ENCODE measurements at regions not wholly inside any gene's neighbourhood (a gene's known extent, or its start where the extent isn't known, plus 50 kb on each side); places are given as distances from the start of the nearest gene placed in this dataset.

GRCh38 chr19:31146015-31146414, 203.2 kb downstream of the TSHZ3 start:
- Histone ChIP-seq H3K36me3 (ENCODE audit: insufficient read depth, low read length) (no peaks in the 10 kb centered on the region), H3K9me3 (ENCODE audit: control insufficient read depth in 1 of 2, low read length in 2 of 2) (no peaks in the 10 kb centered on the region), H3K4me1 (ENCODE audit: insufficient read depth, low read length) (no peaks in the 10 kb centered on the region), H3K4me3 (ENCODE audit: low read length in 2 of 2) (no peak overlapping the region), H3K27me3 (ENCODE audit: insufficient read depth, low read length) (no peaks in the 10 kb centered on the region), H3K27ac (ENCODE audit: low read depth, low read length) (no peak overlapping the region)
- Mint-ChIP-seq H3K27me3 (peaks cover 0 to 2% of the 10 kb centered on the region in 2 donors), H3K27ac (no peak overlapping the region), H3K4me1 (no peaks in the 10 kb centered on the region), H3K36me3 (no peaks in the 10 kb centered on the region), H3K4me3 (no peak overlapping the region), H3K9me3 (peaks cover 0 to 4% (median 0%) of the 10 kb centered on the region in 8 donors)
- intact Hi-C loops (cut with micrococcal nuclease) = no loop called here
- ChIA-PET CTCF (ENCODE audit: partially characterized antibody) (no interaction called here), POLR2A (ENCODE audit: partially characterized antibody) (no interaction called here)
- no peak for DNase-seq

- intact Hi-C loops (cut with micrococcal nuclease) = no loop called here
- Mint-ChIP-seq H3K36me3 (no peaks in the 10 kb centered on the region), H3K27me3 (peaks cover 0 to 2% of the 10 kb centered on the region in 2 donors), H3K4me3 (no peak overlapping the region), H3K27ac (no peak overlapping the region), H3K9me3 (peaks cover 0 to 2% (median 0%) of the 10 kb centered on the region in 8 donors), H3K4me1 (no peaks in the 10 kb centered on the region)
- no peak for DNase-seq
- Histone ChIP-seq H3K4me1 (ENCODE audit: insufficient read depth, low read length) (no peaks in the 10 kb centered on the region), H3K27me3 (ENCODE audit: insufficient read depth, low read length) (no peaks in the 10 kb centered on the region), H3K27ac (ENCODE audit: low read depth, low read length) (no peak overlapping the region), H3K36me3 (ENCODE audit: insufficient read depth, low read length) (no peaks in the 10 kb centered on the region), H3K4me3 (ENCODE audit: low read length in 2 of 2) (no peak overlapping the region), H3K9me3 (ENCODE audit: control insufficient read depth in 1 of 2, low read length in 2 of 2) (no peaks in the 10 kb centered on the region)
- ChIA-PET CTCF (ENCODE audit: partially characterized antibody) (no interaction called here), POLR2A (ENCODE audit: partially characterized antibody) (no interaction called here)
Observed at GRCh38 chr19:31145007-31145406, 204.2 kb downstream of the TSHZ3 start.

- H3K27me3 ChIP-seq (ENCODE audit: insufficient read depth, low read length) = no peaks in the 10 kb centered on the region
Observed at GRCh38 chr19:31144075-31144870, 205.0 kb downstream of the TSHZ3 start.

GRCh38 chr19:31141301-31141700, 207.9 kb downstream of the TSHZ3 start:
- H3K27me3 ChIP-seq (ENCODE audit: insufficient read depth, low read length) = no peaks in the 10 kb centered on the region
- Mint-ChIP-seq H3K27me3 (peaks cover under 1 to 2% of the 10 kb centered on the region in 2 donors), H3K9me3 (peaks cover 0 to 2% (median 0%) of the 10 kb centered on the region in 8 donors), H3K36me3 (no peaks in the 10 kb centered on the region), H3K4me3 (no peak overlapping the region), H3K27ac (peak overlapping the region in 1 of 7 donors; percentile 10), H3K4me1 (no peaks in the 10 kb centered on the region)
- H3K4me1 ChIP-seq (ENCODE audit: insufficient read depth, low read length) = no peaks in the 10 kb centered on the region
- H3K4me3 ChIP-seq (ENCODE audit: low read length in 2 of 2) = no peak overlapping the region
- intact Hi-C loops (cut with micrococcal nuclease) = no loop called here
- CTCF ChIA-PET (ENCODE audit: partially characterized antibody) = no interaction called here
- no peak overlapping the region for H3K27ac ChIP-seq (ENCODE audit: low read depth, low read length)
- no peaks in the 10 kb centered on the region for H3K9me3 ChIP-seq (ENCODE audit: control insufficient read depth in 1 of 2, low read length in 2 of 2)
- POLR2A ChIA-PET (ENCODE audit: partially characterized antibody) = no interaction called here
- no peak for DNase-seq
- H3K36me3 ChIP-seq (ENCODE audit: insufficient read depth, low read length) = no peaks in the 10 kb centered on the region

More at GRCh38 chr19:31144075-31144870, 205.0 kb downstream of the TSHZ3 start:
- Mint-ChIP-seq H3K27ac (no peak overlapping the region), H3K36me3 (no peaks in the 10 kb centered on the region), H3K4me1 (no peaks in the 10 kb centered on the region), H3K27me3 (peaks cover 0 to 2% of the 10 kb centered on the region in 2 donors), H3K4me3 (no peak overlapping the region), H3K9me3 (peaks cover 0 to 2% (median 0%) of the 10 kb centered on the region in 8 donors)
- Histone ChIP-seq H3K36me3 (ENCODE audit: insufficient read depth, low read length) (no peaks in the 10 kb centered on the region), H3K4me3 (ENCODE audit: low read length in 2 of 2) (no peak overlapping the region), H3K27ac (ENCODE audit: low read depth, low read length) (no peak overlapping the region), H3K4me1 (ENCODE audit: insufficient read depth, low read length) (no peaks in the 10 kb centered on the region), H3K9me3 (ENCODE audit: control insufficient read depth in 1 of 2, low read length in 2 of 2) (no peaks in the 10 kb centered on the region)
- ChIA-PET POLR2A (ENCODE audit: partially characterized antibody) (no interaction called here), CTCF (ENCODE audit: partially characterized antibody) (no interaction called here)
- DNase-seq = no peak
- intact Hi-C loops (cut with micrococcal nuclease) = no loop called here

GRCh38 chr19:31140717-31141116, 208.5 kb downstream of the TSHZ3 start:
- H3K4me1 Mint-ChIP-seq = no peaks in the 10 kb centered on the region
- H3K27me3 ChIP-seq (ENCODE audit: insufficient read depth, low read length) = no peaks in the 10 kb centered on the region
- intact Hi-C loops (cut with micrococcal nuclease) = no loop called here
- H3K36me3 ChIP-seq (ENCODE audit: insufficient read depth, low read length) = no peaks in the 10 kb centered on the region
- H3K36me3 Mint-ChIP-seq = no peaks in the 10 kb centered on the region
- H3K9me3 Mint-ChIP-seq = peaks cover 0 to 2% (median 0%) of the 10 kb centered on the region in 8 donors
- ChIA-PET POLR2A (ENCODE audit: partially characterized antibody) (no interaction called here), CTCF (ENCODE audit: partially characterized antibody) (no interaction called here)
- H3K27ac Mint-ChIP-seq = no peak overlapping the region
- H3K4me3 ChIP-seq (ENCODE audit: low read length in 2 of 2) = no peak overlapping the region
- H3K27ac ChIP-seq (ENCODE audit: low read depth, low read length) = no peak overlapping the region
- no peak for DNase-seq
- no peak overlapping the region for H3K4me3 Mint-ChIP-seq
- no peaks in the 10 kb centered on the region for H3K9me3 ChIP-seq (ENCODE audit: control insufficient read depth in 1 of 2, low read length in 2 of 2)
- peaks cover 1 to 3% of the 10 kb centered on the region in 2 donors for H3K27me3 Mint-ChIP-seq
- H3K4me1 ChIP-seq (ENCODE audit: insufficient read depth, low read length) = no peaks in the 10 kb centered on the region

GRCh38 chr19:31139871-31140505, 209.2 kb downstream of the TSHZ3 start:
- Histone ChIP-seq H3K36me3 (ENCODE audit: insufficient read depth, low read length) (no peaks in the 10 kb centered on the region), H3K4me1 (ENCODE audit: insufficient read depth, low read length) (no peaks in the 10 kb centered on the region), H3K4me3 (ENCODE audit: low read length in 2 of 2) (no peak overlapping the region), H3K9me3 (ENCODE audit: control insufficient read depth in 1 of 2, low read length in 2 of 2) (no peaks in the 10 kb centered on the region), H3K27ac (ENCODE audit: low read depth, low read length) (no peak overlapping the region), H3K27me3 (ENCODE audit: insufficient read depth, low read length) (no peaks in the 10 kb centered on the region)
- Mint-ChIP-seq H3K4me1 (no peaks in the 10 kb centered on the region), H3K27me3 (peaks cover 1 to 3% of the 10 kb centered on the region in 2 donors), H3K27ac (no peak overlapping the region), H3K4me3 (no peak overlapping the region), H3K9me3 (peaks cover 0 to 2% (median 0%) of the 10 kb centered on the region in 8 donors), H3K36me3 (no peaks in the 10 kb centered on the region)
- CTCF ChIA-PET (ENCODE audit: partially characterized antibody) = no interaction called here
- intact Hi-C loops (cut with micrococcal nuclease) = no loop called here
- no peak for DNase-seq
- POLR2A ChIA-PET (ENCODE audit: partially characterized antibody) = no interaction called here

- DNase-seq = no peak
- Mint-ChIP-seq H3K27me3 (peaks cover 3 to 5% of the 10 kb centered on the region in 2 donors), H3K4me1 (no peaks in the 10 kb centered on the region), H3K36me3 (no peaks in the 10 kb centered on the region), H3K4me3 (no peak overlapping the region), H3K9me3 (peaks cover 0 to 1% (median 0%) of the 10 kb centered on the region in 8 donors), H3K27ac (peak overlapping the region in 1 of 7 donors; percentile 2)
- intact Hi-C loops (cut with micrococcal nuclease) = no loop called here
- Histone ChIP-seq H3K4me3 (ENCODE audit: low read length in 2 of 2) (no peak overlapping the region), H3K9me3 (ENCODE audit: control insufficient read depth in 1 of 2, low read length in 2 of 2) (no peaks in the 10 kb centered on the region), H3K36me3 (ENCODE audit: insufficient read depth, low read length) (no peaks in the 10 kb centered on the region), H3K27me3 (ENCODE audit: insufficient read depth, low read length) (no peaks in the 10 kb centered on the region), H3K27ac (ENCODE audit: low read depth, low read length) (no peak overlapping the region), H3K4me1 (ENCODE audit: insufficient read depth, low read length) (no peaks in the 10 kb centered on the region)
- POLR2A ChIA-PET (ENCODE audit: partially characterized antibody) = no interaction called here
- CTCF ChIA-PET (ENCODE audit: partially characterized antibody) = no interaction called here
Observed at GRCh38 chr19:31138077-31138476, 211.2 kb downstream of the TSHZ3 start.
